Skeletal muscle cell (primary cell): ENCODE measurements at regions not wholly inside any gene's neighbourhood (a gene's known extent, or its start where the extent isn't known, plus 50 kb on each side); places are given as distances from the start of the nearest gene placed in this dataset.
"Not testable (repeated sequence)": the region's sequence is repeated elsewhere in the genome, so short reads cannot be mapped to it uniquely, and the experiment has no call there.

Experiments used
- DNase-seq: peaks from one replicate; pipeline ENCODE4 v3.0.0-alpha.2; 2010; ENCODE audit warnings: low read depth
- H3K4me3 ChIP-seq: 2 replicates; pipeline ENCODE4 v1.5.1; 2011; ENCODE audit warnings: low read depth, mild to moderate bottlenecking, control low read depth, low read length, moderate library complexity

- no peak overlapping the region for H3K4me3 ChIP-seq
- no peak for DNase-seq
These were observed 598.3 kb upstream of the BCHE start for GRCh38 chr3:166435469-166436057.

GRCh38 chr3:166433060-166433459, 595.8 kb upstream of the BCHE start:
- H3K4me3 ChIP-seq: no peak overlapping the region
- DNase-seq: no peak

- DNase-seq: no peak
- no peak overlapping the region for H3K4me3 ChIP-seq
These were observed 588.8 kb upstream of the BCHE start for GRCh38 chr3:166425900-166426611.

GRCh38 chr3:166425021-166425420, 587.8 kb upstream of the BCHE start:
- DNase-seq: no peak
- no peak overlapping the region for H3K4me3 ChIP-seq

- not testable (repeated sequence) for DNase-seq
These were observed 586.7 kb upstream of the BCHE start for GRCh38 chr3:166423824-166424513.

GRCh38 chr3:166422556-166422955, 585.3 kb upstream of the BCHE start:
- no peak overlapping the region for H3K4me3 ChIP-seq
- no peak for DNase-seq

More at GRCh38 chr3:166423824-166424513, 586.7 kb upstream of the BCHE start:
- not testable (repeated sequence) for H3K4me3 ChIP-seq

- no peak overlapping the region for H3K4me3 ChIP-seq
- DNase-seq: no peak
These were observed 582.8 kb upstream of the BCHE start for GRCh38 chr3:166420071-166420470.

GRCh38 chr3:166405896-166406295, 568.7 kb upstream of the BCHE start:
- no peak overlapping the region for H3K4me3 ChIP-seq
- no peak for DNase-seq

- no peak for DNase-seq
- no peak overlapping the region for H3K4me3 ChIP-seq
These were observed 568.2 kb upstream of the BCHE start for GRCh38 chr3:166405465-166405864.

GRCh38 chr3:166390303-166390702, 553.1 kb upstream of the BCHE start:
- no peak overlapping the region for H3K4me3 ChIP-seq
- DNase-seq: no peak

- DNase-seq: no peak
- no peak overlapping the region for H3K4me3 ChIP-seq
These were observed 551.1 kb upstream of the BCHE start for GRCh38 chr3:166388321-166388720.

GRCh38 chr3:166372571-166373106, 535.4 kb upstream of the BCHE start:
- DNase-seq: no peak
- no peak overlapping the region for H3K4me3 ChIP-seq

GRCh38 chr3:166367947-166368533, 530.8 kb upstream of the BCHE start:
- H3K4me3 ChIP-seq: no peak overlapping the region
- no peak for DNase-seq

- H3K4me3 ChIP-seq: no peak overlapping the region
- no peak for DNase-seq
These were observed 525.5 kb upstream of the BCHE start for GRCh38 chr3:166362698-166363097.

- DNase-seq: no peak
- H3K4me3 ChIP-seq: no peak overlapping the region
These were observed 523.5 kb upstream of the BCHE start for GRCh38 chr3:166360720-166361119.

GRCh38 chr3:166351461-166351860, 514.2 kb upstream of the BCHE start:
- H3K4me3 ChIP-seq: no peak overlapping the region
- no peak for DNase-seq

GRCh38 chr3:166340604-166341266, 503.5 kb upstream of the BCHE start:
- no peak for DNase-seq
- H3K4me3 ChIP-seq: no peak overlapping the region

- H3K4me3 ChIP-seq: no peak overlapping the region
- DNase-seq: no peak
These were observed 487.2 kb upstream of the BCHE start for GRCh38 chr3:166324401-166324800.

GRCh38 chr3:166322391-166322790, 485.2 kb upstream of the BCHE start:
- no peak for DNase-seq
- no peak overlapping the region for H3K4me3 ChIP-seq
